Testis (tissue), 2 donors: ENCODE measurements at regions not wholly inside any gene's neighbourhood (a gene's known extent, or its start where the extent isn't known, plus 50 kb on each side); places are given as distances from the start of the nearest gene placed in this dataset.

Experiments
- DNase-seq: peaks from one replicate; pipeline ENCODE4 v3.0.0-alpha.2; 2019
- H3K27ac ChIP-seq, 2 donors: fragments of 200-600 bp; sonication (generic); one replicate each; pipeline ENCODE4 v1.5.1; 2019
- H3K27me3 ChIP-seq: fragments of 200-600 bp; sonication (generic); one replicate; pipeline ENCODE4 v1.5.1; 2019
- H3K36me3 ChIP-seq: fragments of 200-600 bp; sonication (generic); one replicate; pipeline ENCODE4 v1.5.1; 2017; ENCODE audit warnings: low read depth; ENCODE audit errors: missing control alignments
- H3K4me1 ChIP-seq: fragments of 200-600 bp; sonication (generic); one replicate; pipeline ENCODE4 v1.5.1; 2019
- H3K4me3 ChIP-seq, 2 donors: fragments of 200-600 bp; sonication (generic); one replicate each; pipeline ENCODE4 v1.5.1; 2017 to 2019
- H3K9me3 ChIP-seq: fragments of 200-600 bp; sonication (generic); one replicate; pipeline ENCODE4 v1.5.1; 2017
- CTCF ChIP-seq, 3 experiments: fragments of 450-650 bp in 2 of 3; fragments of 200-600 bp in 1 of 3; sonication (generic) in 1 of 3; IDR thresholded peaks; one replicate each; pipeline ENCODE4 v1.5.1; 2016 to 2019; ENCODE audit warnings: antibody characterized with exemption in 3 of 3, mild to moderate bottlenecking in 2 of 3, moderate library complexity in 1 of 3
- POLR2A ChIP-seq: fragments of 450-650 bp; IDR thresholded peaks from one replicate; pipeline ENCODE4 v1.6.1; 2017; ENCODE audit warnings: antibody characterized with exemption, mild to moderate bottlenecking, moderate library complexity
- WGBS, 2 donors: methylation state at CpG; one replicate each; pipeline ENCODE4 v1.1.5; 2018; 5-methylcytosine and 5-hydroxymethylcytosine counted together
- intact Hi-C: fragments of 100-400 bp; cut with DNase I; formaldehyde crosslinking; loops from one replicate; pipeline ENCODE4 v1.15.1; 2023; ENCODE audit warnings: low total_unique reads

DNA sequence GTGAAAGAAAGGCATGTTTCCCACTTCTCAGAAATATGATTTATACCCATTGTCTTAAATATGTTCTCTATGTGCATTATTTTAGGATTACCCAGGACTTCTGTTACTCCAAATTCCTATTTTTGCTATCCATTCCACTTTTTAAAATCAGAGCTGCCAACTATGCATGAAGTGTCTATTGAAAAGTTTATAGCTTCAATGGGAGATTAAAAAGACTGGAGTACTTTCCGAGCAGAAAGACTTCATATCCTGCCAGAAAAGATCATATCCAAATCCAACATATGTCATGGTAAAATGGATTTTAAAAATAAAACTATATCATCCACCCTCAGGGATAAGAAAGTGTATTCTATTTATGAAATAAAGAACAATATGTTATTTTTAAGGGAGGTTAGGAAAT is 212.7 kb downstream of the COL12A1 start:
- 85 to 89% methylated on average over 1 of the region's 1 CpG for WGBS, 2 donors
- no peaks in the 10 kb centered on the region for H3K27me3 ChIP-seq
- H3K9me3 ChIP-seq, result no peaks in the 10 kb centered on the region
- no peak overlapping the region for H3K4me3 ChIP-seq
- no peaks in the 10 kb centered on the region for H3K4me1 ChIP-seq
- intact Hi-C loops, result no loop called here
- H3K36me3 ChIP-seq, result no peaks in the 10 kb centered on the region
- no peak for DNase-seq
- H3K27ac ChIP-seq, result no peak overlapping the region
- TF ChIP-seq CTCF (IDR thresholded peaks at IDR 0.05) (no peak), POLR2A (no peak)

DNA sequence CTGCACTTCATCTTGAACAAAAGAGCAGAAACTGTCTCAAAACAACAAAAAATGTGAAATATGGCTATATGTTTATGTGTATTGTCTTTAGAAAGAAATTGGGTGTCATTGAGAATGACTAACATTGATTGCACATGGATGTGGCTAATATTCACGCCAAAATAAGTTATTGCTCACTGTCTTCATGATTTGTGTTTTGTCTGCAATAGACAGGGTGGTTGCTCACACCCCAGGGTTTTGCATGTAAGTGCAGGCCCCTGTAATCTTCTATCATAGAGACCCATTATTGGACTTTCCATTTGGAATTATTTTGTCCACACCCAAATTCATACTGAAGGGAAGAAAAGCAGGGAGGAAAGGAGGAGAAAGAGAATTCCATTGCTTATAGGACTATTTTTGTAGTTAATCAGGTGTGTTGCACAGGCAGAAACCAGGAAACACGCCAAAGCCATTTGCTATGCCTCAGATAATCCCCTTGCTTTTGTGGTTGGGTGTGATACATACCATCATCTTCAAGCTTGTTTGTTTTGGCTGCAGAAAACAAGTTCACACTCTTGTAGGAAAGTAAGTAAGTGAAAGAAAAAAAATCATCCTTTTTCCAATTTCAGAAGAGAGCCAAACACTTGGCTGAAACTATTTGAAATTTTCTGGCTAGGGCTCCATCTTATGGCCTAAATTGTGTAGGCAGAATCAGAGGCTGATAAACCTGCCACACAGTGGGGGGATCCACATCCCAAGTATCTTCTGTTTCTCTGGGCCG is 214.1 kb downstream of the COL12A1 start:
- Histone ChIP-seq H3K4me3 (no peak overlapping the region), H3K4me1 (no peaks in the 10 kb centered on the region), H3K27ac (no peak overlapping the region), H3K9me3 (no peaks in the 10 kb centered on the region), H3K36me3 (no peaks in the 10 kb centered on the region), H3K27me3 (no peaks in the 10 kb centered on the region)
- DNase-seq, result no peak
- WGBS, 2 donors, result 81 to 98% methylated on average over 3 of the region's 3 CpGs
- TF ChIP-seq CTCF (IDR thresholded peaks at IDR 0.05), result no peak
- no peak for TF ChIP-seq POLR2A
- intact Hi-C loops, result no loop called here

DNA sequence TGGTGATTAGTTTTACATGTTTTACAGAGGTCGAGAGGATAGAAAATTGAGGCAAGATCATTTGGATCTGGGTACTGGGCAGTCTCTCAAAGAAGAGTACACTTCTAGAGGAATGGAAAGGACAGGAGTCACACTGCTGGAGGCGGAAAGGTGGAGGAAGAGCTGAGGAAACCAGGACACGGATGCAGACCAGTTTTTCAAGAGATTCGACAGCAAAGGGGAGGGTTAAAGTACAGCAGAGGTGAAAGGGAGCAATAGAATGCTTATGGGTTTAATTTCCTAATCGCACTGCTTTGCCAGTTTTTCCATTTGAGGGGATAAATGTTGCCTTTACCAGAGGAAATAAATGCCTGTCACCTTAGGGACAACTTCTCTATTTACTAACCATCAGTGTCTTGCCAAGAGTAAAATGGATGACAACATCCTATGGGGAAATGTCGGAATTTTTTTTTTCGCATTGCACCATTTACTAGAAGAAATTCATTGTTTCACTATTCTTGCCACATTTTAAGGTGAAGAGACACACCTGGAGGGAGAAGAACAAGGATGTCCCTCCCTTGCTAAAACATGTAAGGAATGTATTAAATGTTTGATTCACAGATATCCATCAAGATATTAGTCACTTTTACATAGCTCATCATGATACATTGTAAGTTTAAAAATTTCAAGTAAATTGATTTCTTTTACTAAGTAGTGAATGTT is 226.6 kb downstream of the COL12A1 start:
- H3K27ac ChIP-seq, result no peak overlapping the region
- DNase-seq, result no peak
- intact Hi-C loops, result no loop called here
- H3K4me1 ChIP-seq, result no peaks in the 10 kb centered on the region
- H3K27me3 ChIP-seq, result no peaks in the 10 kb centered on the region
- no peaks in the 10 kb centered on the region for H3K36me3 ChIP-seq
- 73 to 86% methylated on average over 7 of the region's 7 CpGs for WGBS, 2 donors
- H3K4me3 ChIP-seq, result no peak overlapping the region
- TF ChIP-seq CTCF (IDR thresholded peaks at IDR 0.05), result no peak
- no peak for TF ChIP-seq POLR2A
- H3K9me3 ChIP-seq, result no peaks in the 10 kb centered on the region

GRCh38 chr6:74976701-74977100 is 229.2 kb downstream of the COL12A1 start:
- no peaks in the 10 kb centered on the region for H3K36me3 ChIP-seq
- H3K27me3 ChIP-seq, result no peaks in the 10 kb centered on the region
- 62 to 64% methylated on average over 2 of the region's 2 CpGs for WGBS, 2 donors
- H3K4me3 ChIP-seq, result no peak overlapping the region
- no peak for DNase-seq
- no peaks in the 10 kb centered on the region for H3K9me3 ChIP-seq
- no peak overlapping the region for H3K27ac ChIP-seq
- intact Hi-C loops, result no loop called here
- TF ChIP-seq POLR2A, result no peak
- no peak for TF ChIP-seq CTCF (IDR thresholded peaks at IDR 0.05)
- no peaks in the 10 kb centered on the region for H3K4me1 ChIP-seq

DNA sequence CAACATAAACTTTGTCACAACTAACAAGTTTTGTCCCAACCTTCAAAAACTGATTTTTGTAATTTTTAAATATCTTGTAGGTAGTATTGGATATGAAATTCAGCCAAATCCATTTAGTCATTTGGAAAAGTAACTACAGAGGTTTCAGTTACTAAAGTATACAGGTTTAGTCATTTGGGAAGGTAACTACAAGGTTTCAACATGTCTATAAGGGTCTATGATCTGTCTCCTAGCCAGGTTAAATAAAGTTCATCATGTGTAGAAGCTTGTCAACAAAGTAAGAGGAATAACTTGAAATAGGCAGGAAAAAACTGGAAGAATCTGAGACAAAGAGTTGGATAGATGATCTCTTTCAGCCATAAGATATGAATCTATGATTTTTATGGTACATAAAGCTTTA is 229.8 kb downstream of the COL12A1 start:
- H3K27ac ChIP-seq, result no peak overlapping the region
- H3K27me3 ChIP-seq, result no peaks in the 10 kb centered on the region
- no peak overlapping the region for H3K4me3 ChIP-seq
- DNase-seq, result no peak
- no peaks in the 10 kb centered on the region for H3K36me3 ChIP-seq
- intact Hi-C loops, result no loop called here
- no peak for TF ChIP-seq CTCF (IDR thresholded peaks at IDR 0.05)
- TF ChIP-seq POLR2A, result no peak
- no peaks in the 10 kb centered on the region for H3K4me1 ChIP-seq
- no peaks in the 10 kb centered on the region for H3K9me3 ChIP-seq
